Right renal pelvis (tissue), 4 donors: ENCODE measurements at regions not wholly inside any gene's neighbourhood (a gene's known extent, or its start where the extent isn't known, plus 50 kb on each side); places are given as distances from the start of the nearest gene placed in this dataset.
"Not testable (repeated sequence)": the region's sequence is repeated elsewhere in the genome, so short reads cannot be mapped to it uniquely, and the experiment has no call there.

Source experiments
- DNase-seq, 4 donors: peaks; one replicate each; pipeline ENCODE4 v3.0.0-alpha.2; 2013; ENCODE audit warnings: low read depth in 4 of 4, low spot score in 3 of 4, missing footprints in 1 of 4

DNA sequence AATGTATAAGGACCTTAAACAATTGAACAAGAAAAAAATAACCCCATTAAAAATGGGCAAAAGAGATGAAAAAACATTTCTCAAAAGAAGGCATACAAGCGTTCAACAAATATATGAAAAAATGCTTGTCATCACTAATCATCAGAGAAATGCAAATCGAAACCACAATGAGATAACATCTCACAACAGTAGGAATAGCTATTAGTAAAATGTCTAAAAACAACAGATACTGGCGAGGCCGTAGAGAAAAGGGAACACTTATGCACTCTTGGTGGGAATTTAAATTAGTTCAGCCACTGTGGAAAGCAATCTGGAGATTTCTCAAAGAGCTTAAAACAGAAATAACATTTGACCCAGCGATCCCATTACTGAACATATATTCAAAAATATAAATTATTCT lies 769.8 kb upstream of the MGAT4C start:
- no peak for DNase-seq

DNA sequence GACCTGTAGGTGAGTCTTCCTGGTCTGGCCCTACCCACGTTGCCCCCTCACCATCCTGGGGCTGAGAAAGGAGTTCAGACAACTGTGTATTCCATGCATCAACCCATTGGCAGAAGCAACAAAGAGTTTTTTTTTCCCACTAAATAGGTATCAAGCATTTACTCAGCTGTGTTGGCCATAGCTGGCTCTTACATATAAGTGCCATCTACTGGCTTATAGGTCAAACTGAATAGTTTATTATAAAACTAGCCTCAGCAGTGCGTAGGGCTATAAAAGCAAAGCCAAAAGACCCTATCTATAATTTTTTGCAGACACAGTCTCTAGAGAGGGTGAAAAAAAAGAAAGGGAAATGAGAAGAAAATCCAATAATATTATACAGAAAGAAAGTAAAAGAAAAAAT lies 765.2 kb upstream of the MGAT4C start:
- DNase-seq, result no peak

DNA sequence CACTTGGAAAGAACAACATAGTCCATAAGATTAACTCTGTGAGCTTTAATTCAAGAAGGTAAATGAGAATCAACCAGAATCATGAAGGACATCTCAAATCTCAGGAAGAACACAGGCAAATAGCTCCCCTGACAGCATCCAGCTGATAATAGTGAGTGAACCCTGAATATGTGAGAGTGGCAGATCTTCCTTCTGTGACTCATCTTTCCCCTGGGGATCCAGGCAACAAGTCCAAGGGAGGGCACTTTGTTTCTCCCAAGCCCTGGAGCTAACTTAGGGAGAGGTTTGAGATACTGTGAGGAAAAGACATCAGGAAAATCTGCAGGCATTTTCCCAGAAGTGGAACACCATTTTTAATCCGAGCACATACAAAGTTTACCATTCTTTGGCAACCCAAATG lies 763.9 kb upstream of the MGAT4C start:
- no peak for DNase-seq

DNA sequence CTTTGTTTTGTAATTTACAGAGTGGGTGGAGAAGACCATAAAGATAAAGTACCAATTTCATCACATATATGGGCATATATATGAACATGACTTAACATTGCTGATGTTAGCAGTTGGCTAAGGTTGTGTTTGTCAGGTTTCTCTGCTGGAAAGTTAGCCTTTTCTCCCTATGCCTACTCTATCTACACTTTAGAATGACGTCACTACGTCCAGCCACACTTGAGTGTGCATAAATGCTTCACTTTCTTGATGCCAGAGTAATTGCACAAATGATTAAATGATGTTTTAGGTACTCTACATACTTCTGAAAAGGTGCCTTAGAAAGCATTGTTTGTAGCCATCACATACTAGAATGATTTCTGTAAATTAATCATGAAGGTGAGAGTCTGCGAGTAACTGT lies 759.2 kb upstream of the MGAT4C start:
- DNase-seq, result no peak

DNA sequence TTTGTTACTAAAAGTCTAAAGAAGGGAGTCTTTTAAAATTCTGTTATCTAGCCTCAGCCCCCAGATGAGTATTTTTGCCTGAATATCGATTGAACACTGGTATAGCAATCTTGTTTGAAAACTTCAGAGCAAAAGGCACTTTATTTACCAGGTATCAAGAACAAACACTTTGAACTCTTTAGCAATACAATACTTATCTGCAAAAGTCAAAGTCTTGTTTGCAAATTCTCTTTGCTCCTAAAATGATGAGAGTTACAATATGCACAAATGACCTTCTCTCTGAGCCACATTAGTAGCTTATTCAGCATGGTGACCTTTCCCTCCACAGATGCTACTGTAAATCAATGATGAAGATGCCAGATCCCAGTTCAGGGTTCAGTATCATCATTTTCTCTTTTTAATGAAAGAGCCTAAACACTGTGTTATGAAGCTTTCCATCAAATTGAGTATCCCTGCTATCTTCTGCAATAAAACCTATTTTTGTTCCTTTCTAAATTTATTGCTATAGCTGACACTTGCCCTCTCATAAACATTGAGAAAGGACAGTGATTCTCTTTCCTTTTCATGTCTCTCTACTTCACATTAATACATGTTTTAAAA lies 752.7 kb upstream of the MGAT4C start:
- no peak for DNase-seq

DNA sequence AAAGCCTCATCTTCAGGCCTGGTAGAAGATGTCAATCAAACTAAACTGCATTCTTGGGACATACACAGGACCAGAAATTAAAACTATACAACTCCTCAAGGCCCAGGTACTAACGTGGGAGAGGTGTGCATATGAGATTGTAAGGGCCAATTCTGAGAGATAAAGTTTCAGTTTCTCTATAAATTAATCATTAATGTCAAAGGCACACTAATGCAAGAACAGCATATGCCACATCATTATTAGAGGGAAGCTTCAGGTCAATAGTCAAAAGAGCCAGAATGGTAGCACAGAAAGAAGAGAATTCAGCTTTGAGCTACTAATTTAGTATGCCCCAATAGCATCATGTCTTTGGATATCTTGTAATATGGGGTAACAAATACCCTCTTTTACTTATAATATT lies 744.9 kb upstream of the MGAT4C start:
- DNase-seq, result no peak

DNA sequence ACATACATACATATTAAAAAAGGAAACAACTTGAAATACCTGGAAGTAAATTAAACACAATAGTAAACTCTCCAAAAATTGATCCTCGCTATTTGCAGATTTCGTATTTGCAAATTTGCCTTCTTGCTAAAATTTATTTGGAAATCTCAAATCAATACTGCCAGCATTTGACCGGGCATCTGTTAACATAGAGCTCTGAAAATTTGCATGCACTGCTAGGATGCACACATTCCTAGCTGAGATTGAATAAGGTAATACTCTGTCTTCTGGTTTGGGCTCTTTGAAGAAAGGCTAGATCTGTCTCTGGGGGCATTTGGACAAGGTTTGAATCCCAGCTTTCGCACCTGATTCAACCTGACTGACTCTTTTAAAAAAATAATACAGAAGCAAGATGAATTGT lies 729.1 kb upstream of the MGAT4C start:
- DNase-seq, result no peak

DNA sequence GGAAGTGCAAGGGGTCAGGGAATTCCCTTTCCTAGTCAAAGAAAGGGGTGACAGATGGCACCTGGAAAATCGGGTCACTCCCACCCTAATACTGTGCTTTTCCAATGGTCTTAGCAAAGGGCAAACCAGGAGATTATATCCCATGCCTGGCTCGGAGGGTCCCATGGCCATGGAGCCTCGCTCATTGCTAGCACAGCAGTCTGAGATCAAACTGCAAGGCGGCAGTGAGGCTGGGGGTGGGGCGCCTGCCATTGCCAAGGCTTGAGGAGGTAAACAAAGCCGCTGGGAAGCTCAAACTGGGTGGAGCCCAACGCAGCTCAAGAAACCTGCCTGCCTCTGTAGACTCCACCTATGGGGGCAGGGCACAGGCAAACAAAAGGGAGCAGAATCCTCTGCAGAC lies 714.4 kb upstream of the MGAT4C start:
- not testable (repeated sequence) for DNase-seq

DNA sequence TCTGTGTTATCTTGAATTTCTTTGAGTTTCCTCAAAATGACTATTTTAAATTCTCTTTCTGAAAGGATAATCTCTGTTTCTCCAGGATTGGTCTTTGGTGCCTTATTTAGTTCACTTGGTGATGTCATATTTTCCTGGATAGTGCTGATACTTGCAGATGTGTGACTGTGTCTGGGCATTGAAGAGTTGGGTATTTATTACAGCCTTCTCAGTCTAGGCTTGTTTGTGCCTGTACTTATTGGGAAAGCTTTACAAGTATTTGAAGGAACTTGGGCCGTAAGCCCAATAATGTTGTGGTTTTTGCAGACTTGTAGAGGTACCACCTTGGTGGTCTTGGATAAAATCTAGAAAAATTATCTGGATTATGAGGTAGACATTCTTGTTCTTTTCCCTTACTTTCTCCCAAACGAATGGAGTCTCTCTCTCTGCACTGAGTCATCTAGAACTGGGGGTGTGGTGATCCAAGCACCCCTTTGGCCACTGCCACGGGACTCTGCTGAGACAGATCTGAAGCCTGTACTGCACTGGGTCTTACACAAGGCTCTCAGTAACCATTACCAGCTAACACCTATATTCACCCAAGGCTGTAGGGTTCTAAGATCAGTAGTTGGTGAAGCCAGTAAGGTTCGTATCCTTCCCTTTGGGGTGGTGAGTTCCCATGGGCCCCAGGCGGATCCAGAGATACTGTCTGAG lies 703.7 kb upstream of the MGAT4C start:
- no peak for DNase-seq

DNA sequence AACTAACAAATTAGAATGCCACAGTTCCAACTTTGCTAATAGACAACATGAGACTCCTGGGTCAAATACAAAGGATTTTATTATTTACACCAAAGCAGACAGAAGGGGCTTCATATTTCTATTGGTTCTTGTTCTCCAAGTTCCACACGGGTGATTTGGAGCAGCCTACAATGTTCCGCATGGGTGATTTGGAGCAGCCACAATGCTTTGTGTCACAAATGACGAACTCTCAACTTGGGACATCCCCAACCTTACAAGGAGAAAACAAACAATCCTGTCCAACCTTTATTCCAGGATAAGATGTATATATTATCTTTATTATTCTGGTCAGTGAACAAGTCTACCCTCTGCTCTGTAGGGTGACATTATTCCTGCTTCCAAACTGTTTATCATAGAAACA lies 694.3 kb upstream of the MGAT4C start:
- DNase-seq, result no peak

DNA sequence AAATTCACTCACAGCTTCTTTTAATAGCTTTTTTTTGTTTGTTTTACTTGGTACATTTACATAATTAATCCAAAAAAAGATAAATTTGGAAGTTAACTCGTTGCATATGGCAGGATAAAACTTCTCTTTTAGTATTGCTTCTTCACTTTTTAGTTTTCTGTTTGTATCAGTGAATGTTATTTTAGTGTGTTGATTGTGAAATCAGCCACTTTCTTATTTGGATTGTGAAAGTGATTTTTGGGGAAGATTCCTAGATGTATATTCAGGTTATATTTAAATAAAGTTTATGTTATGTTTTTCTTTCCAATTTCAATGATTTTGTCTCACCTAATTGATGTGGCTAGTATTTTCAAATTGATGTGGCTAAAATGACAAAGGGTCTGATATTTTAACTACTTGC lies 693.9 kb upstream of the MGAT4C start:
- DNase-seq, result no peak

DNA sequence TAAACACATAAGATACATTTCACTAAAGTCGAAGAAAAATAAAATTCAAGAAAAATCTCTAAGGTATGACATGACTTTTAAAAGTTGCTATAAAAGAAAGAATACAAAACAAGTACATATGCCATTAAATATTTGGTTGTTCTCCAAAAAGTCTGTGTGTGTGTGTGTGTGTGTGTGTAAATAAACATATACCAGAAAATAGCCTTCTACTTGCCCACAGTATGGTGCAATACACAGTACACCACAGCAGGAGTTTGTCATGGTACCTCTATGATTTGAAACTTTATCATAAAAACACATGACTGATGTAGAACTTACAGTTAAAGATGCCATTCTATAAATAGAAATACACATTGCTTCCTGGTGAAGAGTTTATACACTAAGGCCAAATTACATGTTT lies 692.7 kb upstream of the MGAT4C start:
- DNase-seq, result no peak

DNA sequence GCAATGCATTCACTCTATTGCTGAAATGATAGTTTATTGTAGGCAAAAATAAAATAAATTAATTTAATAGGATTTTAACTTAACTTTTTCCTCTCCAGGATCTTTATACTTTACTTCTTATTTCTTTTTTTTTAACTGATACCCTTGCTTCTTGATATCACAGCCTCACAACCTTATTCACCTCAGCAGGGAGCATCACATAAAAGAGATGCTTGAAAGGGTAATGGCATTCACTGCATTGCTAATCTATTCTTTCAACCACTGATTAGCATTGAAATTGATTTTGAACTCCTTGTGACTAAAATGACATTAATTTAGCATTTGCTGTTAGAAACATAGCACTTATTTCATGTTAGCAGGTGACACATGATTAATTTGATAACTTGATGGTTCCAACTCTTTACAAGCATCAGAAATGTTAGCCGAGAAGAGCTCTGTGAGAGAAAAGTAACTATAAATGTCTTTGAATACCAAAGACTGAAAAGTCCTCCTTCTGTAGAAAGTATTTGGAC lies 689.5 kb upstream of the MGAT4C start:
- DNase-seq, result no peak

DNA sequence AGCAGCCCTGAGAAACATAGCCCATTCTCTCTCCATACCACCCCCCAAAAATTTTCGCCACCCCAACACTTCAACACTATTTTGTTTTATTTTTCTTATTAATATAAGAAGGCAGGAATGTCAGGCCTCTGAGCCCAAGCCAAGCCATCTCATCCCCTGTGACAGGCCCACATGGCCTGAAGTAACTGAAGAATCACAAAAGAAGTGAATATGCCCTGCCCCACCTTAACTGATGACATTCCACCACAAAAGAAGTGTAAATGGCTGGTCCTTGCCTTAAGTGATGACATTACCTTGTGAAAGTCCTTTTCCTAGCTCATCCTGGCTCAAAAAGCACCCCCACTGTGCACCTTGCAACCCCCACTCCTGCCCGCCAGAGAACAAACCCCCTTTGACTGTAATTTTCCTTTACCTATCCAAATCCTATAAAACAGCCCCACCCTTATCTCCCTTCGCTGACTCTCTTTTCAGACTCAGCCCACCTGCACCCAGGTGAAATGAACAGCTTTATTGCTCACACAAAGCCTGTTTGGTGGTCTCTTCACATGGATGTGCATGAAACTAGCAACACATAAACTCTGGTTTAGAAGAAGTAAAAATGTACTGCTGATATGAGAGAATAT lies 688.1 kb upstream of the MGAT4C start:
- not testable (repeated sequence) for DNase-seq

DNA sequence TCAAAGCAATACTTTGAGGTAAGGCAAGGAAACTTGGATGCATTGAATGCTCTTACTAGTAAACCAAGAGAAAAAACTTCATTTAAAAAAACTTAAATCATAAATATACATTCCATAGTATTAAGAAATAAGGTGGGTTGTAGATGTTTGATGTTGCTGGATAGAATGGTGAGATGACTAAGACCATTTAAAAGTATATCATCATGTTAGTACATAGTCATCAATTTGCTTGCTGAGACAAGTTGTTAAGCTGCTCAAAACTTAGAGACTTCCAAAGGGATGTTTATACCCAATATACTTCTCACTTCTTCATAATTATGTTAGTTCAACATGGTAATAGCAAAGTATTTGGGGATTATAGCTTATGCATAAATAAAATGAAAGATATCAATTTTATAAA lies 675.5 kb upstream of the MGAT4C start:
- DNase-seq, result no peak

DNA sequence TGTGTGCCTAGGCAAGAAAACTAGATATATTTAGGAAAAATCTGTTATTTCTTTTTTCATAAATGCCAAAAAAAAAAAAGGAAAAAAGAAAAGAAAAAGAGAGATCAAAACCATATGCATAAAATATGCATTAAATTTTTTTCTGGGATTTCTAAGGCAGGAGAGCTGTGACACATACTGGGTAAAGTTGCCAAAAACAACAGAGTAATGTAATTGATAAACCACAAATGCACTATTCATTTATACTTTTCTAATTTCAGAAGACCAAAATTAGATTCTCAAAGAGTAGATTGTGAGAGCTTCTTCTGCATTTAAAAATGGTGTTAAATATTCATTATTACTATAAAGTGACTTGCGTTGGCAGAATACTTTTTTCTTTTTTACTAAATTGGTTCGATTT lies 673.8 kb upstream of the MGAT4C start:
- DNase-seq, result no peak

DNA sequence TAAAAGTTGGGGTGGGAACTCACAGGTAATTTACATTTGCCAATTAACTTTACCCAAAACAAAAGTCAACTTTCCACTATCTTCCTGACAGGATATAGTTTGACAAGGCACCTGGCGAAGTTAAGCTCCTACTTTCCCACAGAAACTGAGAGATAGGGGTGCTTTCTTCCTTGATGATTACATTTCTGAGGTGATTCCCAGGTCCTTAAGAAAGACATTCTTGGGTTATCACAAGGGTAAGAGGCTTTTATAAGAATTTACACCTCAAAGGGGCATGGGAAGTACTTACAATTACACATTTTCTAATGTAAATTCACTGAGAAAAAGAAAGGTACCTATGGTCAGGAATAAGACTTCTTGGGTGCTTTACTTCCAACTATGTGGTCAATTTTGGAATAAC lies 660.9 kb upstream of the MGAT4C start:
- DNase-seq, result no peak

DNA sequence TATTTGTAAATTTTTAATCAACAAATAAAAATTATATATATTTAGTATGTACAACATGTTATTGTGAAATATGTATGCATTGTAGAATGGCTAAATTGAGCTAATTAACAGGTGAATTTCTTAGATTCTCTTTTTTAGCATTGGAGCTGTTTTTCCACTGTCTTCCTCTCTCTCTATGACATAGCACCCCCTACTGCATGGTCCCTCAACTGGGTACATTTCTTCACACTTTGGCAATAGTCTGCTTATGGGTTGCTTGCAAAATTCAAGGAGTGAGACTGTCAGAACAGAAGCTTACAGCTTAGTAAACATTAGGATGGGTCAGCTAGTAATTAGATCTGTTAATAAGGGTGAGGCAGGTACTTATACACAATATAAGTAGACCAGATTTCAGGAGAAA lies 658.5 kb upstream of the MGAT4C start:
- peak in 2 of 4 donors; percentile 2 to 16 for DNase-seq

DNA sequence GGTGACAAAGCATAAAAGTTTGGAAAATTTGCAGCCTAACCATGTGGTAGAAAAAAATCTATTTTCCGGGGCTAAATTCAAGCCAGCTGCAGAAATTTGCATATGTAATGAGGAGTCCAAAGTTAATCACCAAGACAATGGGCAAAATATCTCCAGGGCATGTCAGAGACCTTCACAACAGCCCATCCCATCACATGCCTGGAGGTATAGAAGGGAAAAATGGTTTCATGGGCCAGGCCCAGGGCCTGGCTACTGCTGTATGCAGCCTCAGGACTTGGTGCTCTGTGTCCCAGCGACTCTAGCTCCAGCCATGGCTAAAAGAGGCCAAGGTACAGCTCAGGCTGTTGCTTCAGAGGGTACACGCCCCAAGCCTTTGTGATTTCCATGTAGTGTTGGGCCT lies 655.8 kb upstream of the MGAT4C start:
- no peak for DNase-seq

DNA sequence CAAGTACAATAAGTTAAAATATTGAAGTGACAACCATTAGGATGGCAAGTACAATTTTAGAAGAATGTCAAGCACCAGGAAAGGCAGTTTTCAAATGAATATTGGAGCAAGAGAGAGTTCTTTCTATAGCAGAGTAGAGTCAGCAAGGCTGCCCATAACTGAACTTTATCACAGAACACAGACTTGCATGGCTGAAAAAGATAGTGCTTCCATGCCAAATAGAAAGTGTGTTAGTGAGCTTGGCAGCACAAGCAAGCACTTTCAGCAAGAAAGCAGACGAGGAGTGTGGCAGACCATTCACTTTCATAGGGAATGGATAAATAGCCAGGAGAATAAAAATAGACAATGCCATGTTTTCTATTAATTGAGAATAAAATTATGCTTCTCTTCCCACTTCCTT lies 647.0 kb upstream of the MGAT4C start:
- no peak for DNase-seq

DNA sequence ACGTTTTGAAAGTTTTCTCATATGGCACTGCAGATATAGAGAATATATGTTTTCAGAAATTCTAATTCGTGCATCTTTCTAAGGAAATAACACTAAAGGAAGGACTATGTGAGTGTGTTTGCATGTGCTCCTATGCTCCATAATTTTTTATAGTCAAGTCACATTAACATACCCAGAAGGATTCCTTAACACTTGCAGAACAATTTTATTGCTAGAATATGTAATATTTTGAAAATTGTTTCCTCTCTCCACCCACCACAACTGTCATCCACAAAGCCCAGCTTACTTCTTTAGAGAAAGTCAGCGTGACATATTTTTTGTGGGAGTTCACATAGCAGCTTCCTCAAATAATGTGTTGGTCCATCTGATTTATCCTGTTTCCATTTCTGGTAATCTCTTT lies 604.6 kb upstream of the MGAT4C start:
- DNase-seq, result no peak

DNA sequence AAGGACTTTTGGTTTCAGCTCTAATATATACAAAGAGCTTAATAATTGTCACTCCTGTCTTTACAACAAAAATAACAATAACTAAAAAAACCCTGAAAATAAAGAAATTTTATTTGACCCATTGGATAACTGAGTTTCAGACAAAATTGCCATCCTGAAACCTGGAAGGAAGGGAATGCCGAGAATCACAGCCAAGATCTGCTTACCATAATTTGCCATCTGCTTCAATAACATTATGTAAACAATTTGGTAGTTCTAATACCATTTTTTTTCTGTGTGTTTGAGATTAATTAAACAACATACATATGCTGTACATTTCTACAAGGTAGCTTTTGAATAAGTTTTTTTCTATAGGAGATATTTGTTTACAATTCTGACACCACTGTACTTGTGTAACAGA lies 596.3 kb upstream of the MGAT4C start:
- no peak for DNase-seq
